ENCODE measurements at regions not wholly inside any gene's neighbourhood (a gene's known extent, or its start where the extent isn't known, plus 50 kb on each side); places are given as distances from the start of the nearest gene placed in this dataset.

DNA sequence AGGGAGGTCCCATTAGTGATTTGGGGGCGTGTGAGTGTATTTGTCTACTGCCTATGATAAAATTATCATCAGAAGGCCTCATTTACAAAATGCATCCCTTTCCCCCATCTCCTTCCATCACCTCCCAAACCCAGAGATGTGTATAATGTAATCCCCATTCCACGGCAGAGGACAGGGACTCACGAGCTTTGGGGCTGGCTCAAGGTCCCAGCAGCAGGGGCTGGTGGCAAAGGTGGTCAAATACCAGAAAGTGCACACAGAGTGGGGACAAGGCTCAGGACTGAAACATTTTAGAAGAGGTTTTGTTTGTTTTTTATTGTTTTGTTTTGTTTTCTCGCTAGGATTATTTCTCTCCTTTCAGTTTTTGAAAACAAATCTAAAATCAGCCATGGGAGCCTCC lies 68.5 kb upstream of the TOP1 start:
- WGBS (ENCODE audit: insufficient coverage): no CpG with 5 or more reads among the region's 4 CpGs
- peaks cover 0 to 3% (median 0%) of the 10 kb centered on the region in 3 donors for H3K9me3 ChIP-seq (ENCODE audit: control extremely low read depth in 1 of 3, control insufficient read depth in 2 of 3, insufficient read depth in 1 of 3, low read length in 2 of 3)
- H3K36me3 ChIP-seq (replicated peaks in 1 of 2; ENCODE audit: control extremely low read depth in 1 of 2, control insufficient read depth in 1 of 2, extremely low read depth in 1 of 2, insufficient read depth in 2 of 2, low read length in 1 of 2): no peaks in the 10 kb centered on the region
- DNase-seq (no peak), ATAC-seq (ENCODE audit: low read depth) (no peak)
- no peaks in the 10 kb centered on the region for H3K9me3 Mint-ChIP-seq (ENCODE audit: insufficient read depth)
- no peak overlapping the region for H3K4me3 ChIP-seq (ENCODE audit: control extremely low read depth in 1 of 5, extremely low read depth in 1 of 5, insufficient read depth in 1 of 5, low read depth in 2 of 5, low read length in 4 of 5)
- peaks cover 0 to 11% of the 10 kb centered on the region in 2 donors for H3K4me1 ChIP-seq (ENCODE audit: control insufficient read depth in 2 of 2, insufficient read depth in 2 of 2, low read length in 2 of 2)
- H3K9ac ChIP-seq (ENCODE audit: low read length): no peak overlapping the region
- no peaks in the 10 kb centered on the region for H3K79me2 ChIP-seq (ENCODE audit: control insufficient read depth, insufficient read depth, low read length)
- ChIA-PET POLR2A (no interaction called here), CTCF (interaction anchor here (1.0 kb wide), 1 partner anchor 8 kb away, joined by 3 read pairs; no protein-coding TSS in a partner anchor)
- H3K27ac Mint-ChIP-seq: no peak overlapping the region
- intact Hi-C loops (cut with micrococcal nuclease): no loop called here
- H3K27me3 Mint-ChIP-seq: peaks cover 3% of the 10 kb centered on the region
- H3K4me3 Mint-ChIP-seq: no peak overlapping the region
- H4K20me1 ChIP-seq (ENCODE audit: control insufficient read depth, insufficient read depth, low read length, poor library complexity, severe bottlenecking): no peaks in the 10 kb centered on the region
- peaks cover 5% of the 10 kb centered on the region for H3K4me1 Mint-ChIP-seq
- H3K27me3 ChIP-seq (replicated peaks in 1 of 4; ENCODE audit: control extremely low read depth in 1 of 4, control insufficient read depth in 3 of 4, insufficient read depth in 4 of 4, low read length in 3 of 4): peaks cover 0 to 4% (median 0%) of the 10 kb centered on the region in 4 experiments
- no peak overlapping the region for H3K27ac ChIP-seq (ENCODE audit: low read length in 2 of 2)
- H2AFZ ChIP-seq (ENCODE audit: insufficient read depth, low read depth, low read length, poor library complexity, severe bottlenecking): no peak overlapping the region
- TF ChIP-seq, protein P1, sequence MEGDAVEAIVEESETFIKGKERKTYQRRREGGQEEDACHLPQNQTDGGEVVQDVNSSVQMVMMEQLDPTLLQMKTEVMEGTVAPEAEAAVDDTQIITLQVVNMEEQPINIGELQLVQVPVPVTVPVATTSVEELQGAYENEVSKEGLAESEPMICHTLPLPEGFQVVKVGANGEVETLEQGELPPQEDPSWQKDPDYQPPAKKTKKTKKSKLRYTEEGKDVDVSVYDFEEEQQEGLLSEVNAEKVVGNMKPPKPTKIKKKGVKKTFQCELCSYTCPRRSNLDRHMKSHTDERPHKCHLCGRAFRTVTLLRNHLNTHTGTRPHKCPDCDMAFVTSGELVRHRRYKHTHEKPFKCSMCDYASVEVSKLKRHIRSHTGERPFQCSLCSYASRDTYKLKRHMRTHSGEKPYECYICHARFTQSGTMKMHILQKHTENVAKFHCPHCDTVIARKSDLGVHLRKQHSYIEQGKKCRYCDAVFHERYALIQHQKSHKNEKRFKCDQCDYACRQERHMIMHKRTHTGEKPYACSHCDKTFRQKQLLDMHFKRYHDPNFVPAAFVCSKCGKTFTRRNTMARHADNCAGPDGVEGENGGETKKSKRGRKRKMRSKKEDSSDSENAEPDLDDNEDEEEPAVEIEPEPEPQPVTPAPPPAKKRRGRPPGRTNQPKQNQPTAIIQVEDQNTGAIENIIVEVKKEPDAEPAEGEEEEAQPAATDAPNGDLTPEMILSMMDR (IDR thresholded peaks at IDR 0.05): no peak
- no peak for TF ChIP-seq EZH2 (IDR thresholded peaks at IDR 0.05; ENCODE audit: borderline replicate concordance, insufficient read depth, low read depth, low read length, poor library complexity, severe bottlenecking)
- no peak overlapping the region for H3K4me2 ChIP-seq (replicated peaks; ENCODE audit: low read depth, low read length, poor library complexity, severe bottlenecking)

DNA sequence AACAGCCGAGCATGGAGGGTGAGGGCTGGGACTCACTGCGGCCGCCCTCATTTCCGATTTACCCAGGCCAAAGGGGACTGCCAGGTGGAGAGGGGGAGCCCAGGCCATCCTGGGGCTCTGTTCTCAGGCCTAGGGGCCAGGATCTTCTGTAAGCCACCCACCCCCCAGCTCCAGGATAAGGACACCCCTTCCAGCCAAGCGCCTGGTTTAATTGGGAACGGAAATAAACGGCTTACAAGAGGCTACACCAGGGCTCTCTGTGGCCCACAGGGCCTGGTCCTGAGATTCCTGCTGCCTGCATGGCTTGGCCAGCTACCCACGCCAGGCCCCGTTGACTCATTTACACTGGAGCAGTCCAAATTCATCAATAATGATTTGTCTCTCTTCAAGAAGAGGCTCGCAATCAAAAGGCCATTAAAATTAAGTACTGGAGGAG lies 68.1 kb upstream of the TOP1 start:
- CTCF ChIA-PET: interaction anchor here (1.0 kb wide), 1 partner anchor 8 kb away, joined by 3 read pairs; no protein-coding TSS in a partner anchor
- no peak for DNase-seq
- H3K4me2 ChIP-seq (replicated peaks; ENCODE audit: low read depth, low read length, poor library complexity, severe bottlenecking): no peak overlapping the region

More for the DNA sequence above, 68.1 kb upstream of the TOP1 start:
- H3K4me3 Mint-ChIP-seq: no peak overlapping the region
- 96% methylated on average over 10 of the region's 10 CpGs for WGBS (ENCODE audit: insufficient coverage)
- H3K4me1 Mint-ChIP-seq: peaks cover 5% of the 10 kb centered on the region
- peaks cover 0 to 4% (median 0%) of the 10 kb centered on the region in 4 experiments for H3K27me3 ChIP-seq (replicated peaks in 1 of 4; ENCODE audit: control extremely low read depth in 1 of 4, control insufficient read depth in 3 of 4, insufficient read depth in 4 of 4, low read length in 3 of 4)
- H3K79me2 ChIP-seq (ENCODE audit: control insufficient read depth, insufficient read depth, low read length): no peaks in the 10 kb centered on the region
- no peaks in the 10 kb centered on the region for H3K9me3 Mint-ChIP-seq (ENCODE audit: insufficient read depth)
- H3K36me3 ChIP-seq (replicated peaks in 1 of 2; ENCODE audit: control extremely low read depth in 1 of 2, control insufficient read depth in 1 of 2, extremely low read depth in 1 of 2, insufficient read depth in 2 of 2, low read length in 1 of 2): no peaks in the 10 kb centered on the region
- H3K27me3 Mint-ChIP-seq: peaks cover 3% of the 10 kb centered on the region
- no peak for ATAC-seq (ENCODE audit: low read depth)
- TF ChIP-seq EZH2 (IDR thresholded peaks at IDR 0.05; ENCODE audit: borderline replicate concordance, insufficient read depth, low read depth, low read length, poor library complexity, severe bottlenecking): no peak
- TF ChIP-seq, protein P1 (IDR thresholded peaks at IDR 0.05): no peak
- H3K9ac ChIP-seq (ENCODE audit: low read length): no peak overlapping the region
- no peaks in the 10 kb centered on the region for H4K20me1 ChIP-seq (ENCODE audit: control insufficient read depth, insufficient read depth, low read length, poor library complexity, severe bottlenecking)
- no peak overlapping the region for H3K27ac Mint-ChIP-seq
- H3K27ac ChIP-seq (ENCODE audit: low read length in 2 of 2): no peak overlapping the region
- H3K9me3 ChIP-seq (ENCODE audit: control extremely low read depth in 1 of 3, control insufficient read depth in 2 of 3, insufficient read depth in 1 of 3, low read length in 2 of 3): peaks cover 0 to 3% (median 0%) of the 10 kb centered on the region in 3 donors
- peaks cover 0 to 11% of the 10 kb centered on the region in 2 donors for H3K4me1 ChIP-seq (ENCODE audit: control insufficient read depth in 2 of 2, insufficient read depth in 2 of 2, low read length in 2 of 2)
- intact Hi-C loops (cut with micrococcal nuclease): no loop called here
- POLR2A ChIA-PET: no interaction called here
- no peak overlapping the region for H2AFZ ChIP-seq (ENCODE audit: insufficient read depth, low read depth, low read length, poor library complexity, severe bottlenecking)
- H3K4me3 ChIP-seq (ENCODE audit: control extremely low read depth in 1 of 5, extremely low read depth in 1 of 5, insufficient read depth in 1 of 5, low read depth in 2 of 5, low read length in 4 of 5): no peak overlapping the region

All from B cell (primary cell).